ENCODE measurements at regions not wholly inside any gene's neighbourhood (a gene's known extent, or its start where the extent isn't known, plus 50 kb on each side); places are given as distances from the start of the nearest gene placed in this dataset.

GRCh38 chr5:98499892-98500291 is 273.6 kb upstream of the RGMB start:
- H3K27ac ChIP-seq = no peak overlapping the region
- TF ChIP-seq ZFX (IDR thresholded peaks at IDR 0.05) = no peak
- TF ChIP-seq, protein P1, sequence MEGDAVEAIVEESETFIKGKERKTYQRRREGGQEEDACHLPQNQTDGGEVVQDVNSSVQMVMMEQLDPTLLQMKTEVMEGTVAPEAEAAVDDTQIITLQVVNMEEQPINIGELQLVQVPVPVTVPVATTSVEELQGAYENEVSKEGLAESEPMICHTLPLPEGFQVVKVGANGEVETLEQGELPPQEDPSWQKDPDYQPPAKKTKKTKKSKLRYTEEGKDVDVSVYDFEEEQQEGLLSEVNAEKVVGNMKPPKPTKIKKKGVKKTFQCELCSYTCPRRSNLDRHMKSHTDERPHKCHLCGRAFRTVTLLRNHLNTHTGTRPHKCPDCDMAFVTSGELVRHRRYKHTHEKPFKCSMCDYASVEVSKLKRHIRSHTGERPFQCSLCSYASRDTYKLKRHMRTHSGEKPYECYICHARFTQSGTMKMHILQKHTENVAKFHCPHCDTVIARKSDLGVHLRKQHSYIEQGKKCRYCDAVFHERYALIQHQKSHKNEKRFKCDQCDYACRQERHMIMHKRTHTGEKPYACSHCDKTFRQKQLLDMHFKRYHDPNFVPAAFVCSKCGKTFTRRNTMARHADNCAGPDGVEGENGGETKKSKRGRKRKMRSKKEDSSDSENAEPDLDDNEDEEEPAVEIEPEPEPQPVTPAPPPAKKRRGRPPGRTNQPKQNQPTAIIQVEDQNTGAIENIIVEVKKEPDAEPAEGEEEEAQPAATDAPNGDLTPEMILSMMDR (conservative IDR thresholded peaks at IDR 0.05) = no peak

DNA sequence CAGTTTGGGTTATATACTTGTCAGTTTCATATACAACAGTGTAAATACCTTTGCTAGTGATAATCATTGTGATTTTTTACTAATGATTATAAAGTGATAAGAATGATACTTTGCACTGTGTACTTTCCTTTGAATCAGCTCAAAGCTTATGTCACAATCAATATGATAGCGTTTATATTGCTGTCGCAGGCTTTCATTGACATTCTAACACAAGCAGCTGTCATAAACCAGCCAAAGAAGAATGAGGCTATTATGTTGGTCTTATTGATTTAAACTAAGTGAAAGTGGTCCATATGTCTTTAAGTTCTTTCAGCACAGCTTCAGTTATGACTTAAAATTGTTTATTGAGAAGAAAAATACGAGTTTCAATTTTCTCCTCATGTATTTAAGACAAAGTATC is 272.7 kb upstream of the RGMB start:
- no peak overlapping the region for H3K27ac ChIP-seq
- TF ChIP-seq ZFX (IDR thresholded peaks at IDR 0.05) = no peak
- TF ChIP-seq, protein P1 (conservative IDR thresholded peaks at IDR 0.05) = no peak

DNA sequence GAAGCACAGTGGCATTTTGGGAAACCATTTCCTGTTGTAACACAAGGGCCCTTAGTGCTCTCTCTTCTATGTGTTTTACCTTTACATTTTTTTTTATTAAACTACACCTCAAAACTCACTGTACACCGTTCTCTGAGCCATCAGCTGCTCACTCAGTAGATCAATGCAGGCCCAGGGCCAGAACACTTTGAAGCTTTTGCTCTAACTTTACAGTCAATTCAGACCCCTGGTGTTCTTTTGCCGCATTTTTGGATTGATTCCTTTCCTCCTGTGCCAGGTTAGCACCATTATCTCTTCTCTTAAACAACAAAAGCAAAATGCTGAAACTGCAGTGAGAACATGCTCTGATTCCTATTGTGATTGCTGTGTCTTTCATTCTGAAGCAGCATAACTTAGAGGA is 269.8 kb upstream of the RGMB start:
- H3K27ac ChIP-seq = no peak overlapping the region
- TF ChIP-seq, protein P1 (conservative IDR thresholded peaks at IDR 0.05) = no peak
- no peak for TF ChIP-seq ZFX (IDR thresholded peaks at IDR 0.05)

GRCh38 chr5:98504505-98504904 is 269.0 kb upstream of the RGMB start:
- no peak for TF ChIP-seq ZFX (IDR thresholded peaks at IDR 0.05)
- TF ChIP-seq, protein P1 (conservative IDR thresholded peaks at IDR 0.05) = no peak
- no peak overlapping the region for H3K27ac ChIP-seq

DNA sequence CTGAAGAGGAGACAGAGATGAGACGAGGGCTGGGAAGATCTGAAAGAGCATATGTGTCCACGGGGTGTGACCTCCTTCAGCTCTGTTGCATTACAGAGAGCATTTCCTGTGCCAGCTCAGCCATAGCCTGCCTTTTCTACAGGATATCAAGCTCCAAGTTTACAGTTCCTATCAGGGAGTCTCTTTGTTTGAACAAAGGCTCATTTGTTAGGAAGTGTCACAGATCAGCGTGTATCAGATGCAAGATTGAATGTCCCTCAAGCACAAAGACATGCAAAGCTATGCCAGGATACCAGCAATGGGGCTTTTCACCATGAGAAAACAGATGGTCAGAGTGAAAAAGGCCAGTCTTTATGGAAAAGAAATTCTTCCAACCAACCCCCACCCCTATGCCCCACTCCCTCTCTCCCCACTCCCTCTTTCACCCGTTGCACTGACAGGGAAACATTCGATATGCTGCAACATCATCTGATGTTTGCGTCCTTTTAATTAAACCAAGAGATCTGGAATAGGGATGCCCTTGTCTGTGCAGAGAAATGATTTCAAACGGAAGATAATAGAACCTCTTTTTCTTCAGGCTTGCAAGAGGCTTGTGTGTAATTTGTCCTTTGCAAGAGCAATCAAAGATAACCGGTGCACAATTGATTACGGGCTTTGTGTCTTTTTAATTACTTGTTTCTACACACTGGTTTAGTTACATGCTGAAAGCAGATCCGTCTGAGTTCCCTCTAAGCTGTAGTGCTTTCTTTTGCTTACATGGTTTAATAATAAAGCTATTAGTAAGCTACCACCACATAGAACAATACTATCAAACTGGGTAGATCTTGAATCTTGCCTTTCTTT is 263.1 kb upstream of the RGMB start:
- no peak overlapping the region for H3K27ac ChIP-seq
- TF ChIP-seq, protein P1 (conservative IDR thresholded peaks at IDR 0.05) = no peak
- no peak for TF ChIP-seq ZFX (IDR thresholded peaks at IDR 0.05)

- TF ChIP-seq ZFX (IDR thresholded peaks at IDR 0.05) = no peak
- TF ChIP-seq, protein P1 (conservative IDR thresholded peaks at IDR 0.05) = no peak
- H3K27ac ChIP-seq = no peak overlapping the region
Observed at GRCh38 chr5:98513380-98513779, 260.1 kb upstream of the RGMB start.

- no peak overlapping the region for H3K27ac ChIP-seq
- TF ChIP-seq, protein P1 (conservative IDR thresholded peaks at IDR 0.05) = no peak
- no peak for TF ChIP-seq ZFX (IDR thresholded peaks at IDR 0.05)
Observed at GRCh38 chr5:98514215-98514614, 259.2 kb upstream of the RGMB start.

All from C4-2B (cell line).